Muscle layer of colon (tissue), 2 donors: ENCODE measurements at regions not wholly inside any gene's neighbourhood (a gene's known extent, or its start where the extent isn't known, plus 50 kb on each side); places are given as distances from the start of the nearest gene placed in this dataset.

Source experiments
- H3K27ac ChIP-seq: one replicate; pipeline ENCODE4 v1.7.0; 2013; ENCODE audit warnings: low read depth, mild to moderate bottlenecking, low read length, moderate library complexity
- H3K27me3 ChIP-seq, 2 donors: one replicate each; pipeline ENCODE4 v1.7.0; 2013; ENCODE audit warnings: low read length in 2 of 2, mild to moderate bottlenecking in 2 of 2; ENCODE audit not compliant: insufficient read depth in 2 of 2, control insufficient read depth in 1 of 2
- H3K36me3 ChIP-seq: one replicate; pipeline ENCODE4 v1.7.0; 2013; ENCODE audit warnings: mild to moderate bottlenecking, low read length; ENCODE audit not compliant: insufficient read depth
- H3K4me1 ChIP-seq: one replicate; pipeline ENCODE4 v1.7.0; 2013; ENCODE audit warnings: mild to moderate bottlenecking, low read length; ENCODE audit not compliant: insufficient read depth
- H3K4me3 ChIP-seq, 2 donors: one replicate each; pipeline ENCODE4 v1.7.0; 2013; ENCODE audit warnings: low read length in 2 of 2, low read depth in 1 of 2, mild to moderate bottlenecking in 1 of 2, moderate library complexity in 1 of 2
- H3K9ac ChIP-seq: one replicate; pipeline ENCODE4 v1.7.0; 2013; ENCODE audit warnings: low read length
- H3K9me3 ChIP-seq: one replicate; pipeline ENCODE4 v1.7.0; 2013; ENCODE audit warnings: mild to moderate bottlenecking, low read length
- donor health status: abdominal sarcoma.
- donor health status: Adenocarcinoma of cecum.

DNA sequence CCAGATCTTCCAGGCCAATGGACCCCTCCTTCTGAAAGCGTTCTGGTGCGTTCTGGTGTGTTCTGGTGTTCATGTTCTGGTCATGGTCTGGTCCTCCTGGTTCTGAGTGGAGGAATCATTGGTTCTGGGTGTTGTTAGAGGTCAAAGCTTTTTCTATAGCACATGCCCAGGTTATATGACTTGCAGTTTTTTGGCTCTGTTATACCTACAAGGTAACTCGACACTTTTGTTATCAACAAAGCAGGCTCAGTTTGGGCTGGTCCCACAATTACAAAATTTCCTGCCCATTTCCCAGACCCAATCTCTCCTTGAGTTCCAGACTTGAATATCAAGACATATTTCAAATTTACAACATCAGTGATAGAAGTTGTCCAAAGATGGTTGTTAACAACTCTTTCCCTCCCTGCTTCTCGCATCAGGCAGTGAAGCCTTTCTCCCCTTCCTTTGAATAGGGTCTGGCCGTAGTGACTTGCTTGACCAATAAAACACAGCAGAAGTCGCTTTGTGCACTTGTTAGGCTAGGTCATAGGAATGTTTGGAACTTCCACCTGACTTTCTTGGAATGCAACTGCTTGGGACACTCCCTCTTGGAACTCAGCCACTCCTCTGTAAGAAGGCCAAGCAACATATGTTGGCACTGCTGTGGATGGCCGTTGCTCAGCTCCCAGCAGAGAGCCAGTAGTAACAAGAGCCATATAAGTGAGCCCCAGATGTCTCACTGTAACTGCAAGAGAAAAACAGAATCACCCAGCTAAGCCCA is 83.1 kb upstream of the STEAP1B start:
- Histone ChIP-seq H3K4me1 (peaks cover 20% of the 10 kb centered on the region), H3K27me3 (no peaks in the 10 kb centered on the region), H3K36me3 (no peaks in the 10 kb centered on the region), H3K9ac (no peak overlapping the region), H3K4me3 (no peak overlapping the region), H3K27ac (no peak overlapping the region), H3K9me3 (no peaks in the 10 kb centered on the region)

DNA sequence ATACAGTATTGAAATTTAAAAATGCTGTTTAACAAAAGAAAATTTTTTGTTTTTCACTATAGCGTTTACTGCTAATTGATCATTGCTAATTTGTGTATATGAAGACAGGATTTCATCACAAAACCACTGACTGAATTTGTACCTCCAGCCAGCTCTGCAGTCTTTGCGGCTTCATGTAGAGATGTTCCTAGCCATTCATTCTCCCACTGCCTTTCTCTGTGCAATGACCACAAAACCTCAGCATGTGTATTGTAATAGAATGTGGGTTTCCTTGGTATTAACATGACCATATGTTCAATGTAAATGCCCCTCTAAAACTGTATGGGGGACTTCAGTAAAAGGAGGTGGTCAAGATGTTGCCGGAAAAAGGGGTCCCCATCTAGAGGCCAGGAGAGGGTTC is 81.1 kb upstream of the STEAP1B start:
- Histone ChIP-seq H3K4me1 (peaks cover 32% of the 10 kb centered on the region), H3K4me3 (no peak overlapping the region), H3K27me3 (no peaks in the 10 kb centered on the region), H3K9ac (no peak overlapping the region), H3K9me3 (no peaks in the 10 kb centered on the region), H3K36me3 (no peaks in the 10 kb centered on the region), H3K27ac (no peak overlapping the region)

DNA sequence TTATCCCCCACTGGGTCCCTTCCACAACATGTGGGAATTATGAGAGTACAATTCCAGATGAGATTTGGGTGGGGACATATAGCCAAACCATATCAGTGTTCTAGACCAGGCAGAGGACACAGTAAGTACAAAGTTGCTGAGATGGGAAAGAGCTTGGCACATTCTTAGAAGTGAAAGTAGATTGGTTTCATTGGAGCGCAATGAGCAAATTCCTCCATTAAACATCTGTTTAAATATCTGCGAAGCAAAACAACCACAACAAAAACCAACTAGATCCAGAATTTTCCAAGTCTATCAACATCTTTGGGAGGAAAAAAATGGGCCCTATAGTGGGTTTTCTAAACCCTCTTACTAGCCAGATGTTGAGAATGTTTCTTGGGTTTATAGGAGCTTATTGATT is 80.0 kb upstream of the STEAP1B start:
- Histone ChIP-seq H3K9me3 (no peaks in the 10 kb centered on the region), H3K36me3 (no peaks in the 10 kb centered on the region), H3K4me1 (peaks cover 32% of the 10 kb centered on the region), H3K27me3 (no peaks in the 10 kb centered on the region), H3K4me3 (no peak overlapping the region), H3K9ac (no peak overlapping the region), H3K27ac (no peak overlapping the region)

DNA sequence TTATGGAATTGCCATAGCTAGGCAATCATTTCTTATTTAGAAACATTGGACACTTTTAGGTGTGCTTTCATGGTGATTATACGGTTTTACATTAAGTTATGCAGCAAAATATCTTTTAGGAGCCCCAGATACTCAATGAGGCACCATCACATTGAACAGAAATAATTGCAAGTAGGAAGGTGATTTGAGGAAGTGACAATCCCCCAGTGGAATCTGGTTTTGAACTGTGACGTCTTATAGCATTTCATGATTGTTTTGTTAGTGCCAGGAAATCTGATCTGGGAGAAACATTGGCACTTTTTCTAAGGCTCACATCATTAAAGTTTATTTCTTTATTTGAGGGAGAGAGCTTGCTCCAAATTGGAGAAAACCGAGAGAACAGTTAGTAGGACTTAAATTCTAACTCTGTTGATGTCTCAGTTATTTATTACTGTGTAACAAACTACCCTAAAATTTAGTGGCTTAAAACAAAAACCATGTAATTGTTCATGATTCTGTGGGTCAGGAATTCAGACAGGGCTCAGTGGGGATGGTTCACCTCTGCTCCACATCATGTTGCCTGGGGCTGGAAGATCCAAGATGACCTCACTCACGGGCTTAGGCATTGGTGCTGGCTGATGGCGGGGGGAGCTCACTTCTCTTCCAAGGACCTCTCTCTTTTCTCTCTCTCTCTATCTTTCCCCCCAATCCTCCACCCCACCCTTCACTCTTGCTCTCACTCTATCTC is 78.2 kb upstream of the STEAP1B start:
- Histone ChIP-seq H3K27me3 (no peaks in the 10 kb centered on the region), H3K9me3 (no peaks in the 10 kb centered on the region)

DNA sequence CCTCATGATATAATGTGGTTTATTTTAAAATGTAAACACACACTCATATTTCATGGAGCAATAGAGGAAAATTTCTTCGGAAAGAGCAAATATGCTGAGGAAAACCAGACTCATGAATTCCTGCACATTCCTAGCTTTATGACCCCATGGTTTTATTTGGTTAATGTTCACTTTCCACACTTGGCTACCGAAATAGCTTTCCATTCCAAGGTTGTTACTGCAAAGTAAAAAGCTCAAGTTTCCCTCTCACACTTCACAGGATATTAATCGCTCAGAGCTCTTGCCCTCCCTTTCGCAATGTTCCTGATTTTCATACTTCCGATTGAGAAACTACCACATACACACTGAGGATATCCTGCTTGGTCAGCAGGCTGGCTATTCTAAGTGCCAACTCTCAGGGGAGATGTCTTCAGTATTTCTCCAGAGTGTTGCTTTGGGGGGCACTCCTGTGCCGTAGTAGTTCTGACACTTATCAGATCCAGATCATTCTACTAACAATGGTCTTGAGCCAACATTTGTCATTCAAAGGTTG is 77.5 kb upstream of the STEAP1B start:
- Histone ChIP-seq H3K36me3 (no peaks in the 10 kb centered on the region), H3K9me3 (no peaks in the 10 kb centered on the region), H3K4me3 (peak overlapping the region in 1 of 2 donors; percentile 6), H3K27me3 (no peaks in the 10 kb centered on the region), H3K9ac (no peak overlapping the region), H3K27ac (no peak overlapping the region), H3K4me1 (peaks cover 20% of the 10 kb centered on the region)

More for the DNA sequence above, 78.2 kb upstream of the STEAP1B start:
- H3K36me3 ChIP-seq = no peaks in the 10 kb centered on the region
- H3K27ac ChIP-seq = no peak overlapping the region
- no peak overlapping the region for H3K9ac ChIP-seq
- peaks cover 21% of the 10 kb centered on the region for H3K4me1 ChIP-seq
- H3K4me3 ChIP-seq = peak overlapping the region in 1 of 2 donors; percentile 6

DNA sequence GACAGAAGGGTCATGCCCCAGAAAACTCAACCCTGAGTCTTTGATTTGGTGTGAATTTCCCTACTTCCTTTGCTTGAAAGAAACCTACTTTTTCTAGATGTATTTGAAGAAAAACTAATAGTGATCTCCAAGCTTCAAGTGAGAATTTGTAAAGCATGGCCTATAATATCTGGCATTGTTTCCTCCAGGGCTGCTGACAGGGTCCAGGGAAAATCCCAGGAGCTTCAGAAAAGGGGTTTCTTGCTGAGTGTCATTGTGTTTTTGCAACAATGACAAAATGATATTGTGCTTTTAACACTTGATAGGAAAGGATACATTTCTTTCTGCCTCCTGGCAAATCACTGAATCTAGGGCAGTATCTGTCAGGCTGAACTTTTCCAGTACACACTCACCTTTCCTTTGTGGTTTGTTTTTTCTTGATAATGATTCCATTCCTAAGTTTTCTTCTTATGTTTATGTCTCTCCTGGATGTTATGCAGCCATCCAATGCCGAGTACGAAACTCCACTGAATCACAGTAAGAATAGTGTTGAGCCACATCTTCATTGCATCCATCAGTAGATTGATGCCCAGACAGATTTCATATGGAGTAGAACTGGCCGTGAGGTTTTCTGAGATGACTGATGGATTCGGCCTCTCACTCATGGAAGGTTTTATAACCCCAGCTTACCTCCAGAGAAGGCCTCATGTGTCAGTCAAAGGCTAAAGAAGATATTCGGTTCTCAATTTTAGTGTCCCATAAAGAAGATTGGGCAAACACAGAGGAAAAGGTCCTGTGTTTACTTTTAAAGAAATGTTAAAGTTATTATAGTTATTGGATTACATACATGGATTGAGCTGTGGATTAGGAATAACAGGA is 76.9 kb upstream of the STEAP1B start:
- no peak overlapping the region for H3K27ac ChIP-seq
- H3K4me3 ChIP-seq = no peak overlapping the region
- H3K4me1 ChIP-seq = peaks cover 20% of the 10 kb centered on the region
- H3K9me3 ChIP-seq = no peaks in the 10 kb centered on the region
- H3K9ac ChIP-seq = no peak overlapping the region
- H3K27me3 ChIP-seq = no peaks in the 10 kb centered on the region
- H3K36me3 ChIP-seq = no peaks in the 10 kb centered on the region

DNA sequence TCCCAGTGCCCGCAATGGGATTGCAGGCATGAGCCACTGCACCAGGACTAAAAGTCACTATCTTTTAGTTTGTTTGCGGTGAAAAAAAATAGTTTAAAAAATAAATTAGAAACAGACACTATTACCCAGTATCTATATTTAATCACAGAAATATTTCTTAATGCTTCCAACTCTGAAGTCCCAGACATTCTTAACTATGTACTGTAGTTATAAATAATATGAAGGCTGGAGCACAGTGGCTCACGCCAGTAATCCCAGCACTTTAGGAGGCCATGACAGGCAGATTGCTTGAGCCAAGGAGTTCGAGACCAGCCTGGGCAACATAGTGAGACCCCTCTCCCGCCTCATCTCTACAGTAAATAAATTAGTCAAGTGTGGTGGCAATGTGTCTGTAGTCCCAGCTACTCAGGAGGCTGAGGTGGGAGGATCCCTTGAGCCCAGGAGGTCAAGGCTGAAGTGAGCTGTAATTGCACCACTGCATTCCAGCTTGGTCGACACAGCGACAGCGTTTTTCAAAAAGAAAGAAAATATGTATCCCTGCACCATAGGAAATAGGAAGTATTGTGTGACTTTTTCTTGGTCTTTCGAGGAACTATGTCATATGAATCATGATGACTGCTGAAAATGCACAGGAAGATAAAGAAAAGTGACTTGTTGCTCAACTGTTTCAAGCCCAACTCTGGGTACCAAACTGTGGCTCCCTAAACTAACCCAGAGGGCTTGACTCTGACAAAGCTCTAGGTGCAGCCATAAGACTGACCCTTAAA is 74.9 kb upstream of the STEAP1B start:
- Histone ChIP-seq H3K4me1 (peaks cover 20% of the 10 kb centered on the region), H3K27ac (no peak overlapping the region), H3K27me3 (no peaks in the 10 kb centered on the region), H3K9ac (no peak overlapping the region), H3K36me3 (no peaks in the 10 kb centered on the region), H3K9me3 (no peaks in the 10 kb centered on the region), H3K4me3 (no peak overlapping the region)

DNA sequence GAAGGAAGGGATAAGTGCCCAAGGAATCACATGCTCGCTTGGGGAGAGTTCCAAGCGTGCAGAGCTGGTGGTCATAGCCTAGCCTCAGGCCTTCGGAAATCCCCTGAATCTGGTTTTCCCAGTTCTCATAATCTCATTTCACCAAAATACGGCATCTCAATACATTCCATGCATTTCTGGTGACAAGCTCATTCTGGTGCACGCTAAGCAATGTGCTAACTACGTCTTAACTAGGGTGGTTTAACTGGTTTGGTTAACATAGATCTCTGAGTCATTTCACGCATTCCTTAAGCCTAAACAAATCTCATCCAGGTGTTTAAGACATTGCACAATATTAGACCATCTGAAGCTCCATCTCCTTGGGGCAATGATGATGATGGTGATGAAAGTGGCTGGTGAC is 72.9 kb upstream of the STEAP1B start:
- no peaks in the 10 kb centered on the region for H3K27me3 ChIP-seq
- no peak overlapping the region for H3K9ac ChIP-seq
- H3K4me1 ChIP-seq = peaks cover 14% of the 10 kb centered on the region
- H3K4me3 ChIP-seq = no peak overlapping the region
- H3K9me3 ChIP-seq = no peaks in the 10 kb centered on the region
- no peak overlapping the region for H3K27ac ChIP-seq
- no peaks in the 10 kb centered on the region for H3K36me3 ChIP-seq

DNA sequence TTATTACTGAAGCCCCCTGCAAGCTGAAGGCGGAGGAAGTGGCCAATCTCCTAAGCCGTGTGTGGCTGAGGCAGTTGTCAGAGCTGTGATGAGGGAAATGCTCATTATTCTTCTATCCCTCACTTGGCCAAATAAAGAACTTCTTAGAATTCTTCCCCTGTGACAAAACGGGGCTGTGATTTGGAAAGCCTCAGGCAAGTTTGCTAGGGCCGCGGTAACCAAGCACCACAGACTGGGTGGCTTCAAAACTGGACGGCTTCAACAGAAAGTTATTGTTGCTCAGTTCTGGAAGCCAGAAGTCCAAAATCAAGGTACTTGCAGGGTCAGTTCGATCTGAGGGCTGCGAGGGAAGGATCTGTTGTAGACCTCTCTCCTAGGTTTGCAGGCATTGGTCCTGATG is 72.3 kb upstream of the STEAP1B start:
- no peak overlapping the region for H3K27ac ChIP-seq
- H3K4me3 ChIP-seq = no peak overlapping the region
- H3K27me3 ChIP-seq = no peaks in the 10 kb centered on the region
- no peak overlapping the region for H3K9ac ChIP-seq
- no peaks in the 10 kb centered on the region for H3K36me3 ChIP-seq
- no peaks in the 10 kb centered on the region for H3K9me3 ChIP-seq
- peaks cover 8% of the 10 kb centered on the region for H3K4me1 ChIP-seq

DNA sequence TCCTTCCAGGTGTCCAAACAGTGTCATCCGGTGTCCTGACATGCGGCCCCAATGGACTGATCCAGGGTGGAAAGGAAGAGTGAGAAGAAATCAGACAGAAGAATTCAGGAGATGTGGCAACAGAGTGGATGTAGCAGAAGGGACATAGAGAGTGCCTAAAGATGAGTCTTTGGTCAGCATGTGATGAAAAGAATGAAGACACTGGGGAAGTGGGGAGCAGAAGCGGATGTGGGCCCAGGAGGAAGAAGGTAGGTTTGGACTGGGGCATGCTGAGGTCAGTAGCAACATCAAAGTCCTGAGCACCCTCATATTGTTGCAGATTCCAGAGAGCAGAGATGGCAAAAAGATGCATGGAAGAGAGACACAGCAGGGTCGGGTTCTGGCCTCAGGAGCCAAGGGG is 71.8 kb upstream of the STEAP1B start:
- Histone ChIP-seq H3K4me3 (no peak overlapping the region), H3K9me3 (no peaks in the 10 kb centered on the region), H3K27me3 (no peaks in the 10 kb centered on the region), H3K9ac (no peak overlapping the region), H3K27ac (no peak overlapping the region), H3K36me3 (no peaks in the 10 kb centered on the region), H3K4me1 (peaks cover 2% of the 10 kb centered on the region)
